Nephron (organoid): ENCODE measurements at regions not wholly inside any gene's neighbourhood (a gene's known extent, or its start where the extent isn't known, plus 50 kb on each side); places are given as distances from the start of the nearest gene placed in this dataset.

ENCODE experiments used
- H3K27ac Mint-ChIP-seq, 3 experiments: 2 replicates each; pipeline ENCODE4 v1.8.0; 2020; ENCODE audit warnings: mixed read lengths in 3 of 3, mild to moderate bottlenecking in 2 of 3, moderate library complexity in 1 of 3
- H3K27me3 Mint-ChIP-seq: 2 replicates; pipeline ENCODE4 v1.8.0; 2021; ENCODE audit warnings: low read depth, mild to moderate bottlenecking, moderate library complexity, mixed read lengths
- H3K36me3 Mint-ChIP-seq: 2 replicates; pipeline ENCODE4 v1.8.0; 2020; ENCODE audit warnings: low read depth, mixed read lengths
- H3K4me1 Mint-ChIP-seq: 2 replicates; pipeline ENCODE4 v1.8.0; 2020; ENCODE audit warnings: mixed read lengths
- H3K4me3 Mint-ChIP-seq, 3 experiments: 2 replicates each; pipeline ENCODE4 v1.8.0; 2020; ENCODE audit warnings: mild to moderate bottlenecking in 3 of 3, mixed read lengths in 3 of 3, moderate library complexity in 2 of 3
- H3K9me3 Mint-ChIP-seq: 2 replicates; pipeline ENCODE4 v1.8.0; 2020; ENCODE audit warnings: mixed read lengths
- CTCF ChIP-seq, 3 experiments: fragments of 200-600 bp; sonication (generic); IDR thresholded peaks; one replicate each; pipeline ENCODE4 v1.5.0; 2021; ENCODE audit warnings: antibody characterized with exemption in 3 of 3; ENCODE audit not compliant: unreplicated experiment in 3 of 3

- Mint-ChIP-seq H3K9me3 (no peaks in the 10 kb centered on the region), H3K4me3 (no peak overlapping the region), H3K27me3 (no peaks in the 10 kb centered on the region), H3K36me3 (no peaks in the 10 kb centered on the region), H3K27ac (peak overlapping the region; percentile 22 to 68 (median 51)), H3K4me1 (peaks cover 10% of the 10 kb centered on the region)
- no peak for TF ChIP-seq CTCF (IDR thresholded peaks at IDR 0.05; ENCODE audit: unreplicated experiment in 3 of 3)
Measured at GRCh38 chr5:44028226-44028625, 361.0 kb downstream of the FGF10 start.

- no peak for TF ChIP-seq CTCF (IDR thresholded peaks at IDR 0.05; ENCODE audit: unreplicated experiment in 3 of 3)
- Mint-ChIP-seq H3K4me1 (no peaks in the 10 kb centered on the region), H3K27me3 (no peaks in the 10 kb centered on the region), H3K27ac (no peak overlapping the region), H3K9me3 (peaks cover 7% of the 10 kb centered on the region), H3K4me3 (no peak overlapping the region), H3K36me3 (no peaks in the 10 kb centered on the region)
Measured at GRCh38 chr5:44022622-44023021, 366.6 kb downstream of the FGF10 start.

GRCh38 chr5:44011518-44011917, 377.7 kb downstream of the FGF10 start:
- Mint-ChIP-seq H3K27me3 (no peaks in the 10 kb centered on the region), H3K36me3 (no peaks in the 10 kb centered on the region), H3K27ac (no peak overlapping the region), H3K4me1 (no peaks in the 10 kb centered on the region), H3K9me3 (peaks cover 19% of the 10 kb centered on the region), H3K4me3 (no peak overlapping the region)
- TF ChIP-seq CTCF (IDR thresholded peaks at IDR 0.05; ENCODE audit: unreplicated experiment in 3 of 3) = no peak

- TF ChIP-seq CTCF (IDR thresholded peaks at IDR 0.05; ENCODE audit: unreplicated experiment in 3 of 3) = no peak
- H3K27ac Mint-ChIP-seq = no peak overlapping the region
- H3K4me1 Mint-ChIP-seq = no peaks in the 10 kb centered on the region
- H3K4me3 Mint-ChIP-seq = no peak overlapping the region
- H3K9me3 Mint-ChIP-seq = no peaks in the 10 kb centered on the region
- no peaks in the 10 kb centered on the region for H3K27me3 Mint-ChIP-seq
- no peaks in the 10 kb centered on the region for H3K36me3 Mint-ChIP-seq
Measured at GRCh38 chr5:44002381-44002901, 386.8 kb downstream of the FGF10 start.

GRCh38 chr5:44001675-44002380, 387.4 kb downstream of the FGF10 start:
- H3K36me3 Mint-ChIP-seq = no peaks in the 10 kb centered on the region
- H3K4me3 Mint-ChIP-seq = no peak overlapping the region
- H3K4me1 Mint-ChIP-seq = no peaks in the 10 kb centered on the region
- no peak for TF ChIP-seq CTCF (IDR thresholded peaks at IDR 0.05; ENCODE audit: unreplicated experiment in 3 of 3)
- no peaks in the 10 kb centered on the region for H3K9me3 Mint-ChIP-seq
- no peak overlapping the region for H3K27ac Mint-ChIP-seq
- no peaks in the 10 kb centered on the region for H3K27me3 Mint-ChIP-seq

GRCh38 chr5:44001236-44001635, 388.0 kb downstream of the FGF10 start:
- Mint-ChIP-seq H3K4me3 (no peak overlapping the region), H3K9me3 (no peaks in the 10 kb centered on the region), H3K36me3 (no peaks in the 10 kb centered on the region), H3K4me1 (no peaks in the 10 kb centered on the region), H3K27me3 (no peaks in the 10 kb centered on the region), H3K27ac (no peak overlapping the region)
- TF ChIP-seq CTCF (IDR thresholded peaks at IDR 0.05; ENCODE audit: unreplicated experiment in 3 of 3) = no peak
